GM12878 (cell line): ENCODE measurements at regions not wholly inside any gene's neighbourhood (a gene's known extent, or its start where the extent isn't known, plus 50 kb on each side); places are given as distances from the start of the nearest gene placed in this dataset.

Source experiments
- ATAC-seq: fragments of 200-7000 bp; cut with Tn5 transposase; 3 replicates; pipeline ENCODE4 v1.9.1; 2020; ENCODE audit warnings: mild to moderate bottlenecking, moderate library complexity
- BruUV-seq: library from RNA; stranded (reverse); fragments of 400-500 nt; replicated peaks from 2 replicates; lab custom pipeline; 2021; lab: Mats Ljungman, UMichigan
- CTCF ChIA-PET: fragments of 300-600 bp; sonication (Branson Sonifier 250); formaldehyde crosslinking; extraction: SDS; loops from one replicate; lab custom pipeline; 2021; ENCODE audit warnings: inconsistent platforms; lab: Yijun Ruan, JAX
- POLR2A ChIA-PET: fragments of 350-600 bp; formaldehyde crosslinking; extraction: SDS; loops from one replicate; lab custom pipeline; 2021; ENCODE audit warnings: inconsistent platforms; lab: Charles Lee
- RAD21 ChIA-PET: fragments of 300-600 bp; sonication (Branson Sonifier 250); formaldehyde crosslinking; loops from one replicate; lab custom pipeline; 2023; ENCODE audit warnings: antibody characterized with exemption; ENCODE audit not compliant: unreplicated experiment; lab: Charles Lee
- SMC1A ChIA-PET: fragments of 300-600 bp; sonication (Branson Sonifier 250); formaldehyde crosslinking; loops from one replicate; lab custom pipeline; 2023; ENCODE audit not compliant: unreplicated experiment, uncharacterized antibody; lab: Charles Lee
- DNase-seq: peaks from one replicate; pipeline ENCODE4 v3.0.0-alpha.2; 2011; ENCODE audit warnings: low read depth, low spot score
- FAIRE-seq: peaks from 3 replicates; lab custom pipeline; 2011; peaks lifted over from hg19 to GRCh38; lab: Jason Lieb, UNC
- H2AFZ ChIP-seq: 2 replicates; pipeline ENCODE4 v1.6.0; 2011; ENCODE audit warnings: low read depth, low read length, control low read depth; ENCODE audit not compliant: control insufficient read depth
- H3K27ac ChIP-seq: 2 replicates; pipeline ENCODE4 v1.5.1; 2011; ENCODE audit warnings: control low read depth; ENCODE audit not compliant: control insufficient read depth, insufficient read depth
- H3K27me3 ChIP-seq, 2 experiments: replicated peaks in 1 of 2; 2 replicates each; pipeline versions ENCODE4 v1.6.0 to v1.6.1; 2011; ENCODE audit warnings: low read length in 1 of 2; ENCODE audit not compliant: control insufficient read depth in 2 of 2, insufficient read depth in 2 of 2
- H3K36me3 ChIP-seq, 2 experiments: 2 replicates each; pipeline ENCODE4 v1.5.1; 2011; ENCODE audit warnings: low read length in 1 of 2; ENCODE audit not compliant: control insufficient read depth in 2 of 2, insufficient read depth in 2 of 2
- H3K4me1 ChIP-seq: 2 replicates; pipeline ENCODE4 v1.6.1; 2011; ENCODE audit warnings: mild to moderate bottlenecking, low read length, moderate library complexity, mixed read lengths; ENCODE audit not compliant: control insufficient read depth, insufficient read depth
- H3K4me2 ChIP-seq: 2 replicates; pipeline ENCODE4 v1.6.0; 2011; ENCODE audit warnings: control low read depth; ENCODE audit not compliant: control insufficient read depth, insufficient read depth
- H3K4me3 ChIP-seq: fragments of 200-600 bp; sonication (generic); 2 replicates; pipeline ENCODE4 v1.5.1; 2016
- H3K79me2 ChIP-seq: 2 replicates; pipeline ENCODE4 v1.6.0; 2011; ENCODE audit warnings: low read length; ENCODE audit not compliant: control insufficient read depth, insufficient read depth
- H3K9ac ChIP-seq: 2 replicates; pipeline ENCODE4 v1.8.0; 2011; ENCODE audit warnings: low read length, control low read depth, mixed read lengths; ENCODE audit not compliant: control insufficient read depth, insufficient read depth
- H3K9me3 ChIP-seq: replicated peaks from 3 replicates; pipeline ENCODE4 v1.5.1; 2011; ENCODE audit warnings: mild to moderate bottlenecking, low read length; ENCODE audit not compliant: control insufficient read depth, insufficient read depth
- H4K20me1 ChIP-seq: 2 replicates; pipeline ENCODE4 v1.6.0; 2011; ENCODE audit not compliant: control insufficient read depth, insufficient read depth
- ATF7 ChIP-seq: fragments of 450-650 bp; IDR thresholded peaks from 2 replicates; pipeline ENCODE4 v1.6.1; 2016; ENCODE audit warnings: low read depth, mild to moderate bottlenecking
- BCL11A ChIP-seq: IDR thresholded peaks from 2 replicates; pipeline ENCODE4 v1.6.1; 2011; ENCODE audit warnings: low read depth, low read length
- CEBPZ ChIP-seq: fragments of 150-350 bp; IDR thresholded peaks from 2 replicates; pipeline ENCODE4 v1.6.1; 2016; ENCODE audit warnings: low read depth, low read length
- CHD2 ChIP-seq: IDR thresholded peaks from 2 replicates; pipeline ENCODE4 v1.6.1; 2011; ENCODE audit warnings: low read depth, low read length, improper control_type of control experiment, borderline replicate concordance
- EGR1 ChIP-seq, 2 experiments: IDR thresholded peaks; 1 replicate in 1 of 2; 2 replicates in 1 of 2; pipeline ENCODE4 v1.6.1; 2011 to 2012; ENCODE audit warnings: low read depth in 2 of 2, low read length in 2 of 2, borderline replicate concordance in 1 of 2, mild to moderate bottlenecking in 1 of 2, moderate library complexity in 1 of 2
- EZH2 ChIP-seq: IDR thresholded peaks from 2 replicates; pipeline ENCODE4 v1.6.1; 2012; ENCODE audit warnings: low read depth, mild to moderate bottlenecking, control low read depth, inconsistent platforms, low read length, borderline replicate concordance; ENCODE audit not compliant: control insufficient read depth
- GABPA ChIP-seq: IDR thresholded peaks from 2 replicates; pipeline ENCODE4 v1.6.1; 2014; ENCODE audit warnings: antibody characterized with exemption, low read depth, mild to moderate bottlenecking, inconsistent platforms
- HCFC1 ChIP-seq: fragments of 150-350 bp; IDR thresholded peaks from 2 replicates; pipeline ENCODE4 v1.6.1; 2014; ENCODE audit warnings: low read length
- MYB ChIP-seq: fragments of 150-350 bp; IDR thresholded peaks from 2 replicates; pipeline ENCODE4 v1.6.1; 2014; ENCODE audit warnings: mild to moderate bottlenecking, low read depth, low read length, borderline replicate concordance
- MYC ChIP-seq: IDR thresholded peaks from 2 replicates; pipeline ENCODE4 v1.6.1; 2011; ENCODE audit warnings: mild to moderate bottlenecking, low read length, moderate library complexity, inconsistent platforms; ENCODE audit not compliant: insufficient read depth, insufficient replicate concordance, insufficient read length, severe bottlenecking
- RBBP5 ChIP-seq: fragments of 200-600 bp; sonication (generic); conservative IDR thresholded peaks from 2 replicates; pipeline ENCODE4 v1.6.1; 2016
- RFX5 ChIP-seq: IDR thresholded peaks from 2 replicates; pipeline ENCODE4 v1.6.1; 2011; ENCODE audit warnings: low read depth, low read length, improper control_type of control experiment
- SIN3A ChIP-seq: IDR thresholded peaks from 2 replicates; pipeline ENCODE4 v1.6.1; 2012; ENCODE audit warnings: low read depth, low read length, improper control_type of control experiment
- SUZ12 ChIP-seq: fragments of 200-600 bp; sonication (generic); IDR thresholded peaks from one replicate; pipeline ENCODE4 v1.6.1; 2018; ENCODE audit warnings: antibody characterized with exemption, mild to moderate bottlenecking; ENCODE audit not compliant: unreplicated experiment
- TARDBP ChIP-seq: IDR thresholded peaks from 2 replicates; pipeline ENCODE4 v1.6.1; 2016; ENCODE audit warnings: borderline replicate concordance
- WRNIP1 ChIP-seq: IDR thresholded peaks from 2 replicates; pipeline ENCODE4 v1.6.1; 2011; ENCODE audit warnings: low read depth, low read length, improper control_type of control experiment, borderline replicate concordance
- WGBS: methylation state at CpG from one replicate; pipeline ENCODE4 v1.1.6; 2016; ENCODE audit warnings: low lambda C conversion rate; ENCODE audit not compliant: insufficient replicate concordance, insufficient coverage; ENCODE audit errors: missing lambda C conversion rate; 5-methylcytosine and 5-hydroxymethylcytosine counted together
- in situ Hi-C: fragments of 300-500 bp; cut with MboI; formaldehyde crosslinking; loops from 9 replicates; pipeline ENCODE4 v1.14.3; 2018; ENCODE audit warnings: mixed read lengths
- intact Hi-C: fragments of 100-400 bp; cut with micrococcal nuclease; formaldehyde crosslinking; loops from one replicate; pipeline ENCODE4 v1.14.2; 2022; ENCODE audit not compliant: unreplicated experiment
- TF ChIP-seq, protein P1 (sequence below): fragments of 450-650 bp; IDR thresholded peaks from 2 replicates; pipeline ENCODE4 v1.6.1; 2017; ENCODE audit warnings: mild to moderate bottlenecking, low read depth, inconsistent platforms; ENCODE audit not compliant: poor library complexity, severe bottlenecking

DNA sequence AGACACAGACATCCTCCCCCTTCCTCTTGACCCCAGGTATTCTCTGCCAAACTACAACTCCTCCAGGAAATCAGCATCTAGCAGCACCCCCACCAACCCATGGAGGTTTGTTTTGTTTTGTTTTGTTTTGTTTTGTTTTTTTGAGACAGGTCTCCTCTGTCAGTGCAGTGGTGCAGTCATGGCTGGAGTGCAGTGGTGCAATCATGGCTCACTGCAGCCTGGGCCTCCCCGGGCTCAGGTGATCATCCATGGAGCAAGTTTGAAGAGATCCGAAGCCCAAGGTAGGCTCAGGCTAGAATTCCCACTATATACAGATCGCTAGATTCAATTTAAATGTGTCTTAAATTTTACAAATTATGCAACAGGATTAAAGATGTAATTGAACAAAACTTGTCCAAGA lies 518.2 kb upstream of the ARID1B start (continued):
- TF ChIP-seq, protein P1, sequence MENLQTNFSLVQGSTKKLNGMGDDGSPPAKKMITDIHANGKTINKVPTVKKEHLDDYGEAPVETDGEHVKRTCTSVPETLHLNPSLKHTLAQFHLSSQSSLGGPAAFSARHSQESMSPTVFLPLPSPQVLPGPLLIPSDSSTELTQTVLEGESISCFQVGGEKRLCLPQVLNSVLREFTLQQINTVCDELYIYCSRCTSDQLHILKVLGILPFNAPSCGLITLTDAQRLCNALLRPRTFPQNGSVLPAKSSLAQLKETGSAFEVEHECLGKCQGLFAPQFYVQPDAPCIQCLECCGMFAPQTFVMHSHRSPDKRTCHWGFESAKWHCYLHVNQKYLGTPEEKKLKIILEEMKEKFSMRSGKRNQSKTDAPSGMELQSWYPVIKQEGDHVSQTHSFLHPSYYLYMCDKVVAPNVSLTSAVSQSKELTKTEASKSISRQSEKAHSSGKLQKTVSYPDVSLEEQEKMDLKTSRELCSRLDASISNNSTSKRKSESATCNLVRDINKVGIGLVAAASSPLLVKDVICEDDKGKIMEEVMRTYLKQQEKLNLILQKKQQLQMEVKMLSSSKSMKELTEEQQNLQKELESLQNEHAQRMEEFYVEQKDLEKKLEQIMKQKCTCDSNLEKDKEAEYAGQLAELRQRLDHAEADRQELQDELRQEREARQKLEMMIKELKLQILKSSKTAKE: no peak

DNA sequence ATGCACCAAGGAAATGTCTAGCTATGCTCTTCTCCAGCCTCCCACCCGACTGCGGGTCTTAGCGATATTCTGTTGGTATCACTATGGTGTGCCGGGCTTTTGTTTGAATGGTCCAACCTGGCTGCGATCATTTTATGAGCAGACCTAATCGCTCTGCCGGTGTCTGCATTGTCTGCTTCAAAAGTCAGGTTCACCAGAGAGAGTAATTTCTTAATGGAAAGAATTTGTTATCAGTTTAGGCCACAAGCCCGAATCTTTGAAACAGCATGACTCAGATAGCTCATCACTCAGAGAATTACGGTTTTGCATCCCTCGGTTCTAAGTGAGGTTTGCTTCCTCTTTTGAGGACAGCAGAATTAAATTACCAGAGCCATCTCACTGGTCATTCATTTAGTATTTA lies 521.0 kb upstream of the ARID1B start:
- ChIA-PET SMC1A (no interaction called here), POLR2A (no interaction called here), RAD21 (no interaction called here), CTCF (no interaction called here)
- 68% methylated on average over 10 of the region's 10 CpGs for WGBS
- no peak for DNase-seq
- no peaks in the 10 kb centered on the region for H4K20me1 ChIP-seq
- intact Hi-C loops: no loop called here
- in situ Hi-C loops: no loop called here
- H3K4me1 ChIP-seq: no peaks in the 10 kb centered on the region
- no peak overlapping the region for H3K9ac ChIP-seq
- no peak overlapping the region for H3K4me3 ChIP-seq
- H3K27me3 ChIP-seq: no peaks in the 10 kb centered on the region; a peak in 2 of 4 replicates
- no peak overlapping the region for H3K27ac ChIP-seq
- no peaks in the 10 kb centered on the region for H3K79me2 ChIP-seq
- no peaks in the 10 kb centered on the region for H3K36me3 ChIP-seq
- no peak for ATAC-seq
- no peak for FAIRE-seq
- H2AFZ ChIP-seq: no peak overlapping the region
- BruUV-seq: no TSS peak
- H3K4me2 ChIP-seq: no peak overlapping the region
- no peaks in the 10 kb centered on the region for H3K9me3 ChIP-seq
- TF ChIP-seq MYC (no peak), SIN3A (no peak), RBBP5 (no peak), ATF7 (no peak), SUZ12 (no peak), TARDBP (no peak), RFX5 (no peak), EGR1 (IDR thresholded peaks at IDR 0.05; ENCODE audit: borderline replicate concordance in 1 of 2, low read depth in 2 of 2, low read length in 2 of 2) (no peak), CHD2 (no peak), CEBPZ (no peak), BCL11A (no peak), MYB (no peak), HCFC1 (no peak), WRNIP1 (no peak), GABPA (no peak), EZH2 (no peak)
- TF ChIP-seq, protein P1: no peak
